LoVo (cell line): ENCODE measurements at regions not wholly inside any gene's neighbourhood (a gene's known extent, or its start where the extent isn't known, plus 50 kb on each side); places are given as distances from the start of the nearest gene placed in this dataset.

ENCODE experiments used
- DNase-seq: peaks from one replicate; pipeline ENCODE4 v3.0.0-alpha.2; 2016; ENCODE audit warnings: low spot score

- no peak for DNase-seq
These were observed 239.2 kb upstream of the LARGE1 start for GRCh38 chr22:34159491-34159890.

- DNase-seq: no peak
These were observed 240.0 kb upstream of the LARGE1 start for GRCh38 chr22:34160141-34160783.

DNA sequence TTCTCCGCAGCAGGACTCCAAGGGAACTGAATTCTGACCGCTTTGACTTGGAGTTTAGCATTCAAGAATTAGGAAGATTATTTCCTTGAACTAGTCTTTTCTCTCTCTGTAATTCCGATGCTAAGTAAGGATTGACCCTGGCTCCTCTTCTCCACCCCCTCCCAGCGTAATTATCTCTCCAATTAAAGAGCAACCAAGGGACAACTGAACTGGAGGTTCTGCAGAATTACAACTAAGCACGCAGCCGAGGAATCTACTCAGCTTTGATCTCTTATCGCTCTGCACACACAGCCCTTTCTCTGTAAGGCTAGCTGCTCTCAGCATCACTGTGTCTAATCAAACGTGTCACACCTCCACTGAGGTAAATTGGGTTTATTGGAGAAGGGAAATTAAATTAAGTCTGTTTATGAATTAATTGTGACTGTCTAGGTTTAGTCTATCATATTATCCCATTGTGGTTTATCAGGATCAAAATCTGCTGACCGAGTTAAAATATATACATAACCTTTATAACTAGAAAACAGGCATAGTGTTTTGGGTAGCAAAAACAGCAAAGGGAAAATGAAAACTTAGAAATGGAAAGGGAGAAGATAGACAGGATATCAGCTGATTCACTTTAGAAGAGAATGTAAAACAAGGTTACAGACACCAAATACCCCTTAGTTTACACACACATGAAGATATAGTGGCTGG lies 241.3 kb upstream of the LARGE1 start:
- DNase-seq: no peak

DNA sequence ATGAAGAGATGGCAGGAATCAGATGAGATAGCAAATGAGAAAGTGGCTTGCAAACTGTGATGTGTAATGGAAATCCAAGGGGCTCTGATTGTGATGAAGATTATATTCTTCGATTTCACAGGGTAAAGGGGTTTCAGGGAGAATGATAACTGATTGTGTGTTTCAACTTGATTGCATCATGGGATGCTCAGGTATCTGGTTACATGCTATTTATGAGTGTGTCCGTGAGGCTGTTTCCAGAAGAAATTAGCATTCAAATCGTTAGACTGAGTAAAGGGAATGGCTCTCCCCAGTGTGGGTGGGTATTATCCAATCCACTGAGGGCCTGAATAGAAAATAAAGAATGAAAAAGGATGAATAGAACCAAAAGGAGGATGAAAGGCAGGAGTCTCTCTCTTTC lies 278.7 kb upstream of the LARGE1 start:
- DNase-seq: no peak

- DNase-seq: no peak
These were observed 290.0 kb upstream of the LARGE1 start for GRCh38 chr22:34210301-34210700.

GRCh38 chr22:34214372-34214771 lies 294.1 kb upstream of the LARGE1 start:
- DNase-seq: no peak

DNA sequence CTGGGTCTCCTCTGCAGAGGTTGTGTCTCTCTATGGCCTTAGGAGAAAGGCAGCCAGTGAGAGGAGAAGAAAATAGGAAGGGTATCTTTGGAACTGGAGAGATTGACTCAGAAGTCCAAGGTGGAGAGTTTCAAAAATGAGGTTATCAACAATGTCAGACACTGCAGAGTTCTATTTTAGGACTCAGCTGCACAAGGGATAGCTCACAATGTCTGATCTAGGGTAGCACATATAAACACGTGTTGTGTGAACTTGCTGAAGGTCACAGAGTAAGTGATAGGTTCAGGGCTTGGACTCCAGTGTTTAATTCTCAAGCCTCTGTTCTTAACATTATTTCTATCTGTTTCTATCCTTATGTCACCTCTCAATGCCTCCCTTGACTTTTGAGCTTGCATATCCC lies 305.0 kb upstream of the LARGE1 start:
- DNase-seq: no peak

- DNase-seq: no peak
These were observed 316.3 kb upstream of the LARGE1 start for GRCh38 chr22:34236527-34236926.

- no peak for DNase-seq
These were observed 319.1 kb upstream of the LARGE1 start for GRCh38 chr22:34239421-34239820.

- DNase-seq: no peak
These were observed 322.7 kb upstream of the LARGE1 start for GRCh38 chr22:34243023-34243422.

DNA sequence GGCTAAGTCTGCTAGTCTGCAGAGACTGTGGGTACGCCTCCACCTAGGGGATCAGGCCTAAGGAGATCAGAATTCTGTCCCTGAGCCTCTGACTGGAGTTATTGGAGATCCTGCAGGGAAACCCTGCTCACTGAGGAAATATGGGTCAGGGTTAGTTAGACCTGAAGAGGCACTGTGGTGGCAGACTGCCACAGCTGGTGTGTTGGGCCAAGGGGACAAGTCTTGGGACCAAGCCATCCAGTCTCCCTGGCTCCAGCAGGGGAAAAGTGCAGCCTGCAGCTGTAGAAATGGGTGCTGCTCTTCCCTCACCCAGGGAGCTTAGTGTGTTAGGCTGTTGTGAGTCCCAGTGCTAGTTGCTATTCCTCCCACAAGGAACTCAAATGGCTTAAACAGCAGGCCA lies 334.8 kb upstream of the LARGE1 start:
- no peak for DNase-seq

- DNase-seq: no peak
These were observed 357.8 kb upstream of the LARGE1 start for GRCh38 chr22:34278121-34278520.

DNA sequence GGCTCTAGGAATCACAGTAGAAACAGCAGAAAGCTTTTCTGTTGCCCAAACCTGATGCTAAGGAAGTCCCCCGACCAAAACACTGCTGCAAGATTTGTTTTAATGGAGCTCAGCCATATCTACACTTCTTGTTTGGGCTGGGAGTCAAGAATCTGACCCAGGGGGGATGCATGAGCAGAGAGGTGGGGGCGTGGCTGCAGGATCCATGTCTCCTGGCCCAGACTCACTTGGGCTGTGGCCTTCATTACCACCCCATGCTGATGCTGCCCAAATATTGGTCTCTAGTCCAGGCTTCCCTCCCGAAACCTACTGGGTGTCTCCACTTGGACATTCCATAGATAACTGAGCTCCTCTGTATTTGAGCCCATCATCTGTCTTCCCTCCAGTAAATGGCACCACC lies 361.5 kb upstream of the LARGE1 start:
- no peak for DNase-seq

DNA sequence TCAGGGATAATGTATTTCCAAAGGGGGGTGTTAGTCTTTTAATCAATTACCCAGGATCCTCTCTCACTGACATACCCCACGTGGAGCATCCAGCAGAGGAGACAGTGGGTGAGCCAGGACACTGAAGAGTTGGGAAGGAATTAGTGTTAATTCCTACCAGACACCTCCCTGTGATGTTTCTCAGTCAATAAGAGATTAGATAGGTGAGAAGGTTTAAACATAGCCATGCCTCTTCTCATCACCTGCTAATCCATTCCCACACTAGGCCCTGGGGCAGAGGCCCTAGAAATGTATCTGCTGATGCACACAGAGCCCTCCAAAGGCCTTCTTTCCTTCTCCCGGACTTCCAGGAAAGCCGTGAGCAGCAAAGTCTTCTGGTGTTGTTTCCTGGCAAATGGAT lies 363.6 kb upstream of the LARGE1 start:
- no peak for DNase-seq

GRCh38 chr22:34293324-34293723 lies 373.0 kb upstream of the LARGE1 start:
- DNase-seq: no peak

DNA sequence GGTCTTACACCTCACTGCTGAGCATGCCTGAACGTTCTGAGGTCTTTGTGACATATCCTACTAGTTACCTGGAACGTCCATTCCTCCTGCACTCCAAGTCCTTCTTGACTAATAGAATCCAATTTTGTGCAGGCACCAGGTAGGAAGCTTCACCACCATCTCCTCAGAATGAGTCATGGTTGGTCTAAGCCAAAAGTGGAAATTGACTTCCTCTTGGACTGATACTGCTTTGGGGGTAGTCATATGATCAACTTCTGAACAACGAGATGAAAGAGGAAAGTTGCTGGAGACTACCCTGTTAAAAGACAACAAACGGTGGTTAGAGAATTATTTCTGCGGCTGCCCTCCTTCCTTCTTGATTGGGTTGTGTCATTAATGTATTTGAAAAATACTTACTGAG lies 374.2 kb upstream of the LARGE1 start:
- peak; percentile 26 for DNase-seq

GRCh38 chr22:34294986-34295385 lies 374.7 kb upstream of the LARGE1 start:
- peak; percentile 57 for DNase-seq

- DNase-seq: no peak
These were observed 376.2 kb upstream of the LARGE1 start for GRCh38 chr22:34296461-34296860.

GRCh38 chr22:34297536-34298120 lies 377.4 kb upstream of the LARGE1 start:
- DNase-seq: no peak

DNA sequence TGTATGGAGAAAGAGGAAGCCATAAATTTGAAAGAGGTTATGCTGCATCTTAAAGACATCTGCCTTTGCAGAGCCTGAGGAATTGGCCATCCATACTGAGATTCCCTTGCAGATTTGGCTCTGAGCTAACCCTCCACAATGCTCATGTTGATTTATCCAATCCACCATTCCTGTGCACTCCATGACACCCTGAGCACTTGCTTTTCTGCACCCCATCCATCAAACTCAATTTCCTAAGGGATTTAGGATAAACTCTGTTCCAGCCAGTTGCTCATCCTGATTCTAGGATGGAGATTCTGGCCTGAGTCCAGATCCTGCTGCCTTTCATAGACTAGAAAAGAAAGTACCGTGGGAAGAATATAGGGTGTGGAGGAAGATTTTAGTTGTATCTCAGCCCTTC lies 379.2 kb upstream of the LARGE1 start:
- DNase-seq: no peak

DNA sequence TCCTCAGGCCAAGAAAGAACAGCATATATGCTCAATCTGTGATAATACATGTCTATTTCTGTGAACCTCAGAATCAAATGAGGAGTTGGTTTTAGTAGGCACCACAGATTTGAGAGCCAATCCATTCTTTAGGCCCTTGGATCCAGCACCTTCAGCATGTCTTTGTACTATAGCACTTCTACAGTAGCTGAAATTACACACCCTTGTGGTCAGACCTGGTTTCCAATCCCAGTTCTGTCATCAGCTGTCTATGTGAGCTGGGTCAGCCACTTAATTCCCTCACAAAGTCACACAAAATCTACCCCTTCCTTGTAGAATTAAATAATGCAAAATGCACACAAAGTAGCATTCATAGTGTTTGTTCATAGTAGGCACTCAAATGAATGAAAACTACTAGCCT lies 381.3 kb upstream of the LARGE1 start:
- DNase-seq: no peak

- no peak for DNase-seq
These were observed 383.4 kb upstream of the LARGE1 start for GRCh38 chr22:34303656-34304055.

DNA sequence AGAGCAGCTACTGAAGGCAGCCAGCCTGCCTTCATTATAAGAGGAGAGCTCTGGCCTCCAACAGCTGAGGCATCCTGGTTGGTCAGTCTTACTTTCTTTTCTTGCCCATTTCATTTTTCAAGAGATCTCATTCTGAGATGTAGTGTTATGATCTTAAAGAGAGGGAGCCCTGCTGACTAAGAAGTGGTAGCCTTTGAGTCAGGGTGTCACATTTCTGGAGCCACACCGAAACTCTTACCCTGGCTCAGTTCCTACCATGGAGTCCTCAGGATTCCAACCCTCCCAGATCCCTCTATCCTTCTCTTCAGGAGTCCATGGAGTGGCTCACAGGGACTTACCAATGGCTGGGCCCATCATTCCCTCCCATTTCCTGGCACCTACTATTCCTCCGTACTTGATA lies 386.1 kb upstream of the LARGE1 start:
- no peak for DNase-seq

DNA sequence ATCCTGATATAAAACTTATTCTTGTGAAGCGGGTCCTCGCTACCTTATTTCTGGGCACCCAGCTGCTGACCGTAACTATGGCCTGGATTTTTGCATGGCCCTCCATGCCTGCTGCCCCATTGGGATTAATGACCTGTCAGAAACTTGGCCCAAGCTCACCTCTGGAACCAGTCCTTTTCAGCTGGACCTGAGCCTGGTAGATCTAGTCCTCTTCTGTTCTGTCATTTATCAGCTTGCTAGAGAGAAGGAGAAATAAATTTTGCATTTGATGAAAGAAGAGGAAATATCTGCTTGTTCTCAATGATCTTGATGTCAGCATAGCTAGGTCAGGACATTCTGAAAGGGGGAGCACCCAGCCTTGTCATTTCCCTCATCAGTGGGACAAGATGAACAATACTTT lies 387.8 kb upstream of the LARGE1 start:
- no peak for DNase-seq
